Fibroblast of lung (primary cell): ENCODE measurements at regions not wholly inside any gene's neighbourhood (a gene's known extent, or its start where the extent isn't known, plus 50 kb on each side); places are given as distances from the start of the nearest gene placed in this dataset.
"Not testable (repeated sequence)": the region's sequence is repeated elsewhere in the genome, so short reads cannot be mapped to it uniquely, and the experiment has no call there.

Experiments used
- CTCF ChIP-seq, 2 donors: IDR thresholded peaks in 1 of 2; conservative IDR thresholded peaks in 1 of 2; 1 replicate in 1 of 2; 2 replicates in 1 of 2; pipeline ENCODE4 v1.5.1; 2011 to 2012; ENCODE audit warnings: low read length in 2 of 2, control low read depth in 1 of 2, inconsistent platforms in 1 of 2, low read depth in 1 of 2, mild to moderate bottlenecking in 1 of 2
- EZH2 ChIP-seq: IDR thresholded peaks from 2 replicates; pipeline ENCODE4 v1.5.1; 2012; ENCODE audit warnings: low read length, control low read depth, mild to moderate bottlenecking; ENCODE audit errors: missing control alignments

- not testable (repeated sequence) for TF ChIP-seq EZH2; CTCF (conservative IDR thresholded peaks at IDR 0.05 in 1 of 2, IDR thresholded peaks at IDR 0.05 in 1 of 2; ENCODE audit: low read depth in 1 of 2, low read length in 2 of 2)
These were observed 131.7 kb upstream of the PCBD1 start for GRCh38 chr10:71020061-71020460.
